ENCODE measurements at regions not wholly inside any gene's neighbourhood (a gene's known extent, or its start where the extent isn't known, plus 50 kb on each side); places are given as distances from the start of the nearest gene placed in this dataset.

DNA sequence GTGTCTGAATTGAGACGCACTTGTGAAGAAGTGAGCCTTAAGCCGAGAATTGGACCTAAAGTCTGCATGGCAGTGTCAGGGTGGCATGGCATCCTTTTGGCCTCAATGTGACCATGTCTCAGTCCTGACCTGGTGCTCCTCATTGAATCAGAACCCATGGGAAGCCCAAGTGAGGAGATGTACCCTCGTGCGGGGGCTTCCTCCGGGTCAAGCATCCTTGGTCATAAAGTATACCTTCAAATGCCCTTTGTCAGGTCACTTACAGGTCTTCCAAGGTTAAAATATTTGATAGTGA lies 202.2 kb downstream of the GADD45G start:
- H3F3A ChIP-seq (replicated peaks; ENCODE audit: low read depth): no peaks in the 10 kb centered on the region; the same call in 1 of the 2 replicates
- DNase-seq (ENCODE audit: low spot score) (no peak), ATAC-seq (no peak)
- TF ChIP-seq NANOG (IDR thresholded peaks at IDR 0.05; ENCODE audit: borderline replicate concordance) (no peak), EZH2 (IDR thresholded peaks at IDR 0.05; ENCODE audit: low read depth, unreplicated experiment) (no peak), ZNF331 (CRISPR knock-in tag; IDR thresholded peaks at IDR 0.05; ENCODE audit: low read depth) (no peak), CREB1 (CRISPR knock-in tag; IDR thresholded peaks at IDR 0.05; ENCODE audit: low read depth) (no peak), ZNF114 (CRISPR knock-in tag; IDR thresholded peaks at IDR 0.05) (no peak), EZH2phosphoT487 (IDR thresholded peaks at IDR 0.05; ENCODE audit: unreplicated experiment) (no peak), STAT1 (IDR thresholded peaks at IDR 0.05; ENCODE audit: unreplicated experiment) (no peak)
- TF ChIP-seq, protein P1, sequence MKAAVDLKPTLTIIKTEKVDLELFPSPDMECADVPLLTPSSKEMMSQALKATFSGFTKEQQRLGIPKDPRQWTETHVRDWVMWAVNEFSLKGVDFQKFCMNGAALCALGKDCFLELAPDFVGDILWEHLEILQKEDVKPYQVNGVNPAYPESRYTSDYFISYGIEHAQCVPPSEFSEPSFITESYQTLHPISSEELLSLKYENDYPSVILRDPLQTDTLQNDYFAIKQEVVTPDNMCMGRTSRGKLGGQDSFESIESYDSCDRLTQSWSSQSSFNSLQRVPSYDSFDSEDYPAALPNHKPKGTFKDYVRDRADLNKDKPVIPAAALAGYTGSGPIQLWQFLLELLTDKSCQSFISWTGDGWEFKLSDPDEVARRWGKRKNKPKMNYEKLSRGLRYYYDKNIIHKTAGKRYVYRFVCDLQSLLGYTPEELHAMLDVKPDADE (IDR thresholded peaks at IDR 0.05): no peak
- TF ChIP-seq, protein P2, sequence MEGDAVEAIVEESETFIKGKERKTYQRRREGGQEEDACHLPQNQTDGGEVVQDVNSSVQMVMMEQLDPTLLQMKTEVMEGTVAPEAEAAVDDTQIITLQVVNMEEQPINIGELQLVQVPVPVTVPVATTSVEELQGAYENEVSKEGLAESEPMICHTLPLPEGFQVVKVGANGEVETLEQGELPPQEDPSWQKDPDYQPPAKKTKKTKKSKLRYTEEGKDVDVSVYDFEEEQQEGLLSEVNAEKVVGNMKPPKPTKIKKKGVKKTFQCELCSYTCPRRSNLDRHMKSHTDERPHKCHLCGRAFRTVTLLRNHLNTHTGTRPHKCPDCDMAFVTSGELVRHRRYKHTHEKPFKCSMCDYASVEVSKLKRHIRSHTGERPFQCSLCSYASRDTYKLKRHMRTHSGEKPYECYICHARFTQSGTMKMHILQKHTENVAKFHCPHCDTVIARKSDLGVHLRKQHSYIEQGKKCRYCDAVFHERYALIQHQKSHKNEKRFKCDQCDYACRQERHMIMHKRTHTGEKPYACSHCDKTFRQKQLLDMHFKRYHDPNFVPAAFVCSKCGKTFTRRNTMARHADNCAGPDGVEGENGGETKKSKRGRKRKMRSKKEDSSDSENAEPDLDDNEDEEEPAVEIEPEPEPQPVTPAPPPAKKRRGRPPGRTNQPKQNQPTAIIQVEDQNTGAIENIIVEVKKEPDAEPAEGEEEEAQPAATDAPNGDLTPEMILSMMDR (conservative IDR thresholded peaks at IDR 0.05; ENCODE audit: low read depth in 2 of 2): no peak
- no peak overlapping the region for H3K27ac ChIP-seq (ENCODE audit: low read depth)
- Mint-ChIP-seq H3K4me3 (no peak overlapping the region), H3K27me3 (ENCODE audit: insufficient read depth, low read depth, poor library complexity) (no peaks in the 10 kb centered on the region), H3K4me1 (peaks cover 41% of the 10 kb centered on the region), H3K27ac (no peak overlapping the region), H3K9me3 (no peaks in the 10 kb centered on the region), H3K36me3 (ENCODE audit: low read depth) (no peaks in the 10 kb centered on the region)
- H3K79me2 ChIP-seq (replicated peaks; ENCODE audit: insufficient read depth): no peaks in the 10 kb centered on the region
- no peaks in the 10 kb centered on the region for H3K27me3 ChIP-seq (ENCODE audit: insufficient read depth)
- no peak overlapping the region for H2AFZ ChIP-seq
- no peaks in the 10 kb centered on the region for H3K36me3 ChIP-seq (ENCODE audit: insufficient read depth)
- no peak overlapping the region for H3K4me2 ChIP-seq
- H3K9me2 ChIP-seq (ENCODE audit: insufficient read depth): peaks cover 22% of the 10 kb centered on the region
- peaks cover 24% of the 10 kb centered on the region for H3K4me1 ChIP-seq (ENCODE audit: insufficient read depth)
- H4K20me1 ChIP-seq (replicated peaks; ENCODE audit: insufficient read depth): no peaks in the 10 kb centered on the region
- no peak overlapping the region for H3K4me3 ChIP-seq

DNA sequence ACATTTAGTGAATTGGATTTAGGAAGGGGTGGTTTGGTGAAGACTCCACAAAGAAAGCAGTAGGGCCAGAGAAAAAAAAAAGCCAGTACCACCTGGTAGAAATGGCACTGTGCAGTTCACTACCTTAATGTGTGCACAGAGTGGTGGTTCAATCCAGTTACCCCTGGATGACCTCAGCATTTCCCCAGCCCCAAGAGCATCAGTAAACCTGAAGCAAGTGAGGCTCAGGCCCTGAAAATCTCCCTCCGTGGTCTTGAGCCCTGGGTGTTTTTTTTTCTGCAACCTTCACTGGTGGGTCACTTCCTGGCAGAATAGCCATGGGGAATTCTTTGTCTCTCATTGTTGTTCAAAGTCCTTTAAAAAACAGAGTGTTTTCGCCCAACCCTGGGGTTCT lies 202.9 kb downstream of the GADD45G start:
- no peak overlapping the region for H3K4me3 ChIP-seq
- no peak overlapping the region for H3K27ac Mint-ChIP-seq
- DNase-seq (ENCODE audit: low spot score) (no peak), ATAC-seq (no peak)
- no peaks in the 10 kb centered on the region for H4K20me1 ChIP-seq (replicated peaks; ENCODE audit: insufficient read depth)
- H3K4me1 ChIP-seq (ENCODE audit: insufficient read depth): peaks cover 24% of the 10 kb centered on the region
- no peak overlapping the region for H3K27ac ChIP-seq (ENCODE audit: low read depth)
- H3K36me3 ChIP-seq (ENCODE audit: insufficient read depth): no peaks in the 10 kb centered on the region
- no peaks in the 10 kb centered on the region for H3K79me2 ChIP-seq (replicated peaks; ENCODE audit: insufficient read depth)
- no peak overlapping the region for H2AFZ ChIP-seq
- peaks cover 41% of the 10 kb centered on the region for H3K4me1 Mint-ChIP-seq
- no peaks in the 10 kb centered on the region for H3K36me3 Mint-ChIP-seq (ENCODE audit: low read depth)
- TF ChIP-seq STAT1 (IDR thresholded peaks at IDR 0.05; ENCODE audit: unreplicated experiment) (no peak), POLR2AphosphoS5 (IDR thresholded peaks at IDR 0.05; ENCODE audit: low read depth) (no peak), EZH2phosphoT487 (IDR thresholded peaks at IDR 0.05; ENCODE audit: unreplicated experiment) (no peak), CREB1 (CRISPR knock-in tag; IDR thresholded peaks at IDR 0.05; ENCODE audit: low read depth) (no peak)
- TF ChIP-seq, protein P3, sequence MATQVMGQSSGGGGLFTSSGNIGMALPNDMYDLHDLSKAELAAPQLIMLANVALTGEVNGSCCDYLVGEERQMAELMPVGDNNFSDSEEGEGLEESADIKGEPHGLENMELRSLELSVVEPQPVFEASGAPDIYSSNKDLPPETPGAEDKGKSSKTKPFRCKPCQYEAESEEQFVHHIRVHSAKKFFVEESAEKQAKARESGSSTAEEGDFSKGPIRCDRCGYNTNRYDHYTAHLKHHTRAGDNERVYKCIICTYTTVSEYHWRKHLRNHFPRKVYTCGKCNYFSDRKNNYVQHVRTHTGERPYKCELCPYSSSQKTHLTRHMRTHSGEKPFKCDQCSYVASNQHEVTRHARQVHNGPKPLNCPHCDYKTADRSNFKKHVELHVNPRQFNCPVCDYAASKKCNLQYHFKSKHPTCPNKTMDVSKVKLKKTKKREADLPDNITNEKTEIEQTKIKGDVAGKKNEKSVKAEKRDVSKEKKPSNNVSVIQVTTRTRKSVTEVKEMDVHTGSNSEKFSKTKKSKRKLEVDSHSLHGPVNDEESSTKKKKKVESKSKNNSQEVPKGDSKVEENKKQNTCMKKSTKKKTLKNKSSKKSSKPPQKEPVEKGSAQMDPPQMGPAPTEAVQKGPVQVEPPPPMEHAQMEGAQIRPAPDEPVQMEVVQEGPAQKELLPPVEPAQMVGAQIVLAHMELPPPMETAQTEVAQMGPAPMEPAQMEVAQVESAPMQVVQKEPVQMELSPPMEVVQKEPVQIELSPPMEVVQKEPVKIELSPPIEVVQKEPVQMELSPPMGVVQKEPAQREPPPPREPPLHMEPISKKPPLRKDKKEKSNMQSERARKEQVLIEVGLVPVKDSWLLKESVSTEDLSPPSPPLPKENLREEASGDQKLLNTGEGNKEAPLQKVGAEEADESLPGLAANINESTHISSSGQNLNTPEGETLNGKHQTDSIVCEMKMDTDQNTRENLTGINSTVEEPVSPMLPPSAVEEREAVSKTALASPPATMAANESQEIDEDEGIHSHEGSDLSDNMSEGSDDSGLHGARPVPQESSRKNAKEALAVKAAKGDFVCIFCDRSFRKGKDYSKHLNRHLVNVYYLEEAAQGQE (IDR thresholded peaks at IDR 0.05; ENCODE audit: unreplicated experiment): no peak
- H3K4me3 Mint-ChIP-seq: no peak overlapping the region
- no peaks in the 10 kb centered on the region for H3K27me3 ChIP-seq (ENCODE audit: insufficient read depth)
- no peaks in the 10 kb centered on the region for H3K9me3 Mint-ChIP-seq
- no peak overlapping the region for H3K4me2 ChIP-seq
- H3K9me2 ChIP-seq (ENCODE audit: insufficient read depth): peaks cover 22% of the 10 kb centered on the region
- no peaks in the 10 kb centered on the region for H3K27me3 Mint-ChIP-seq (ENCODE audit: insufficient read depth, low read depth, poor library complexity)
- H3F3A ChIP-seq (replicated peaks; ENCODE audit: low read depth): no peaks in the 10 kb centered on the region; the same call in 1 of the 2 replicates

All from GM23338 (cell line).